Medulla oblongata (tissue), 1 donor: ENCODE measurements at regions not wholly inside any gene's neighbourhood (a gene's known extent, or its start where the extent isn't known, plus 50 kb on each side); places are given as distances from the start of the nearest gene placed in this dataset.
"Not testable (repeated sequence)": the region's sequence is repeated elsewhere in the genome, so short reads cannot be mapped to it uniquely, and the experiment has no call there.

ENCODE experiments used
- DNase-seq: peaks from one replicate; pipeline ENCODE4 v3.0.0-alpha.2; 2015; ENCODE audit errors: extremely low spot score

GRCh38 chr19:56980326-56980725 lies 139.5 kb upstream of the USP29 start:
- not testable (repeated sequence) for DNase-seq

GRCh38 chr19:56980906-56981305 lies 138.9 kb upstream of the USP29 start:
- no peak for DNase-seq

- not testable (repeated sequence) for DNase-seq
Measured at GRCh38 chr19:56981440-56981839, 138.3 kb upstream of the USP29 start.

- DNase-seq = no peak
Measured at GRCh38 chr19:56983171-56983570, 136.6 kb upstream of the USP29 start.

GRCh38 chr19:56983804-56984203 lies 136.0 kb upstream of the USP29 start:
- no peak for DNase-seq

GRCh38 chr19:56986386-56986785 lies 133.4 kb upstream of the USP29 start:
- no peak for DNase-seq

GRCh38 chr19:56987184-56987583 lies 132.6 kb upstream of the USP29 start:
- no peak for DNase-seq

- no peak for DNase-seq
Measured at GRCh38 chr19:56988299-56988698, 131.5 kb upstream of the USP29 start.

- DNase-seq = no peak
Measured at GRCh38 chr19:56991912-56992311, 127.9 kb upstream of the USP29 start.

GRCh38 chr19:56993851-56994250 lies 125.9 kb upstream of the USP29 start:
- DNase-seq = peak; percentile 38

- no peak for DNase-seq
Measured at GRCh38 chr19:56994251-56995017, 125.4 kb upstream of the USP29 start.

GRCh38 chr19:56995303-56995702 lies 124.5 kb upstream of the USP29 start:
- DNase-seq = no peak

- no peak for DNase-seq
Measured at GRCh38 chr19:57002195-57002601, 117.6 kb upstream of the USP29 start.

GRCh38 chr19:57002710-57003109 lies 117.1 kb upstream of the USP29 start:
- no peak for DNase-seq

- no peak for DNase-seq
Measured at GRCh38 chr19:57004418-57004817, 115.4 kb upstream of the USP29 start.

GRCh38 chr19:57008432-57008831 lies 111.4 kb upstream of the USP29 start:
- DNase-seq = no peak

- DNase-seq = no peak
Measured at GRCh38 chr19:57010541-57010940, 109.2 kb upstream of the USP29 start.

- DNase-seq = no peak
Measured at GRCh38 chr19:57016076-57016475, 103.7 kb upstream of the USP29 start.

GRCh38 chr19:57016491-57016890 lies 103.3 kb upstream of the USP29 start:
- no peak for DNase-seq

GRCh38 chr19:57025491-57025890 lies 94.3 kb upstream of the USP29 start:
- no peak for DNase-seq

- DNase-seq = no peak
Measured at GRCh38 chr19:57026476-57026875, 93.3 kb upstream of the USP29 start.

GRCh38 chr19:57027360-57027759 lies 92.4 kb upstream of the USP29 start:
- DNase-seq = no peak

GRCh38 chr19:57028804-57029525 lies 90.8 kb upstream of the USP29 start:
- DNase-seq = no peak
